Stimulated activated CD8-positive, alpha-beta memory T cell treated with anti-CD3 and anti-CD28 coated beads, Interleukin-2, amount 100 ng/mL, for 48 hours (primary cell): ENCODE measurements at regions not wholly inside any gene's neighbourhood (a gene's known extent, or its start where the extent isn't known, plus 50 kb on each side); places are given as distances from the start of the nearest gene placed in this dataset.
"Not testable (repeated sequence)": the region's sequence is repeated elsewhere in the genome, so short reads cannot be mapped to it uniquely, and the experiment has no call there.

ENCODE experiments used
- DNase-seq, 2 donors: peaks; one replicate each; pipeline ENCODE4 v3.0.0-alpha.2; 2020; ENCODE audit warnings: low read depth in 2 of 2

DNA sequence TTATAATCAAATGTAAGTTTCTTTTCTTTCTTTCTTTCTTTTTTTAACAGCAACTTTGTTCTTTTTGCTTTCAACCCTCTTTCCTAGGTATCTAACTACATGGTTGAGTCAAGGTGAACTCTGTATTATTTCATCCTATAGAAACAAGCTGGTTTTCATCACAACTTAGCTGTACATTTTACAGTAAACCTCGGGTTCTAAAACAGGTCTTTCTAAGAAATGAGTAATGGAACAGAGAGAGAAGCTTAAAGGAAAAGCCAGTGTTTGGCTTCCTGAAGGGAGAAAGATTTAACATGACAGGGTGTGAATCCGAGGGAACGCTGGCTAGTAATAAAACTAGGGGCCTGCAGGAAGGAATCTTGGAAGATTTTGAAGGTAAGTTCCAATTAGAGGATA lies 143.4 kb upstream of the ITGB1 start:
- no peak for DNase-seq

- DNase-seq = no peak
These were observed 142.9 kb upstream of the ITGB1 start for GRCh38 chr10:33100781-33101391.

DNA sequence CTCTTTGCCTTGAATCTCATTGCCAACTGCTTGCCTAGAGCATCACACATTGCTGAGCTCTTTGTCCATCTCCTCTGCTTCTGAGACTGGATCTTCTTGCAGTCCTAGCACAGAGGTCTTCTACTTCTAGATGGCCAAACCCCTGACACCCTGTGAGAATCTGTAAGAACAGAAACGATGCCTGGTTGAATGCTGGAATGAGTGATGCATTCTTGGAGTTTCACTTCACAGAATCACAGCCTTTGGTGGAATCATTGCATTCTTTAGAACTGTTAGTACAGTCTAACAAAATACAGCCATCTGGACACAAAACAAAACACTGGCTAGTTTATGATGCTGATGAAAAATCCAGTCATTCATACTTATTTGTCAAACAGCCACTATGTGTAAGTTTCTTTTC lies 141.7 kb upstream of the ITGB1 start:
- no peak for DNase-seq

GRCh38 chr10:33098951-33099663 lies 141.1 kb upstream of the ITGB1 start:
- no peak for DNase-seq

GRCh38 chr10:33095867-33096815 lies 138.1 kb upstream of the ITGB1 start:
- no peak for DNase-seq

- no peak for DNase-seq
These were observed 136.4 kb upstream of the ITGB1 start for GRCh38 chr10:33094263-33095051.

DNA sequence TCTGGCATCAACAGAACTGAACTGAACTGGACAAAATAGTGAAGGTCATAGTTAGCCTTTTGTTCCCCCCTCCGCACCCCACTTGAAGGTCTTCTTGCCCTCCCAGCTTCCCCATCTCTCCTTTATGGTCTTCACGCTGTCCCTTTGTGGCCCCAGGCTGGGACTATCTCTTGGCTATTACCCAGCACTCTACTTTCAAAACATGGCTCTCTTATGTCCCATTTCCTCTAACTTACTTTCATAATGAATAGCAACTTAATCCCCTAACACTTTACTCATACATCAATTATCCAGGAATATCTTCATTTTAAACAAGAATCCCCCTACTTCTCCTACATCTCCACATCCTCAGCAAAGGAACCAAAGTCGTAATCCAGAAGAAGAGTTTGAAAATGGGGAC lies 135.3 kb upstream of the ITGB1 start:
- DNase-seq = no peak

- DNase-seq = no peak
These were observed 134.6 kb upstream of the ITGB1 start for GRCh38 chr10:33092596-33092995.

DNA sequence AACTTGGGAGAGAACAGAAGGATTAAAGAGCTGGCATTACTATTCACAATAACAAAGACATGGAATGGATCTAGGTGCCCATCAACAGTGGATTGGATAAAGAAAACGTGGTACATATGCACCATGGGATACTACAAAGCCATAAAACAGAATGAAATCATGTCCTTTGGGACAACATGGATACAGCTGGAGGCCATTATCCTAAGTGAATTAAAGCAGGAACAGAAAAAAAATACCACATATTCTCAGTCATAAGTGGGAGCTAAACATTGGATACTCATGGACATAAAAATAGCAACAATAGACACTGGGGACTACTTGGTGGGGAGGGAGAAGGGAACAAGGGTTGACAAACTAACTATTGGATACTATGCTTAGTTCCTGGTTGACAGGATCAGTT lies 133.2 kb upstream of the ITGB1 start:
- DNase-seq = no peak

DNA sequence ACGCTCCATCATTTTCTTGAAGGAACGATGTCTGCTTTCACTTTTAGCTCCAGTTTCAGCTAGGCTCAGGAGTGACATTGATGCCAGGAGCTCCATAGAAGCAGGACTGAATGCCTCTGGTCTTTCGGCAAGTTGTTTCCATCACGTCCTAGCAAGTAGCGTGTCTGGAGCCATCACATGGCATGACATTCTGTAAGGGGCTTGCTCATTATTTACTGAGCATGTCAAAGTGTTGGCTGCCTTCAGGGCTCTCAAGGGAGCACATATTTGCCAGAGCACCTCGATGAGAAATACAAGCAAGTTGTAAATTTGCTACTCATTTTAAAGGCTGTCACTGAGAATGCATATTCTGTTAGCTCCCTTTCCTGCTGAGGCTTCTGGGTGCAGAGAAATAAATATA lies 131.0 kb upstream of the ITGB1 start:
- DNase-seq = no peak

DNA sequence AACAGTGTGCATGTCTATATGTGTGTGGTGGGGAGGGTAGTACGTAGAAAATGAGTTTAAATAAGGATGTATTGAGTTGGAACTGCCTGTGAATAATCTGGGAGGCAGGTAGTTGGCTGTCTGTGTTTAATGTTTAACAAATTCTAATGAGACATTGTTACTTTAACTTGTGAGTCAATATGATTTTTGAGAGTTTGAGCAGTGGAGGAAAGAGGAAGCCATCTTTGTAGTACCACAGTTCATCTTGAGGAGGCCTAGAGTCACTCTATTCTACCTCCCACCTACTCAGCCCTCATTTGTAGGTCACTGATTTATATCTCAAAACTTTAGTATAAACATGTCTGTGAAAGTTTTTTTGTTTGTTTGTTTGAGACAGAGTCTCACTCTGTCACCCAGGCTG lies 129.9 kb upstream of the ITGB1 start:
- DNase-seq = no peak

GRCh38 chr10:33087152-33087551 lies 129.1 kb upstream of the ITGB1 start:
- DNase-seq = no peak

DNA sequence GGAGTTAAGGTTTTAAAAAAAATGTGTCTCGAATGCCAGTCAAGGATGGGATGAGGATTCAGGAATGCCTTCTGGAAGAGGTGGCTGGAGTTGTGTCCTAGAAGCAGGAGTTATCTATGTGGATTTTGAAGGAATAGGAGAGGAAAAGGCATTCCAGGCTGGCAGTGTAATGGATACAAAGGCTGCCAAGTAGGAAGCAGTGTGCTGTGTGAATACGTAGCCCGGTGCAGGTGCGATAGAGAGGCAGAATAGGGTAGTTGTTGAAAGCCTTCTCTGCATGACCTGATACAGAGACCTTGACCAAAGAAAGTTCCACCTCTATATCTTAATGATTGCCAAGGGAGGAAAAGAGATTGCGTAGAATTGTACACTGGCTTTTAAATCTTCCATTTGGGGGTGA lies 128.1 kb upstream of the ITGB1 start:
- DNase-seq = no peak

GRCh38 chr10:33085313-33085833 lies 127.3 kb upstream of the ITGB1 start:
- DNase-seq = no peak

DNA sequence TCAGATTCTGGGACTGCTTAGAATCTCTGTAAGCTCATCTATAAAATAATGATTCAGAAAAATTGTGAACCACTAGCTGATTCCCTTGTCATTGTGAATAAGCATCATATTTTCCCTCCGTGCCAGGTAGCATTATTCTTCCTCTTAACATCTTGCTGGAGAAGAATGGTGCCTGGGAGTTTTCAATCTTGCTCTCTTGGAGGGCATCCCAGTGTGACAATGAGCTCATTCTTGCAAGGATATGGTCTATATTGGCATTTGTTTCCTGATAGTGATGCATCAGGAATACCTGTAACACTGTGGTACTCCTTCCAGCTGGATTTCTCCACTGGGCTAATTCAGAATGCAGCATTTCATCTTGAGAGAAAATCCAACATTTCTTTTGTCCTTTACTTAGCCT lies 126.4 kb upstream of the ITGB1 start:
- DNase-seq = no peak

DNA sequence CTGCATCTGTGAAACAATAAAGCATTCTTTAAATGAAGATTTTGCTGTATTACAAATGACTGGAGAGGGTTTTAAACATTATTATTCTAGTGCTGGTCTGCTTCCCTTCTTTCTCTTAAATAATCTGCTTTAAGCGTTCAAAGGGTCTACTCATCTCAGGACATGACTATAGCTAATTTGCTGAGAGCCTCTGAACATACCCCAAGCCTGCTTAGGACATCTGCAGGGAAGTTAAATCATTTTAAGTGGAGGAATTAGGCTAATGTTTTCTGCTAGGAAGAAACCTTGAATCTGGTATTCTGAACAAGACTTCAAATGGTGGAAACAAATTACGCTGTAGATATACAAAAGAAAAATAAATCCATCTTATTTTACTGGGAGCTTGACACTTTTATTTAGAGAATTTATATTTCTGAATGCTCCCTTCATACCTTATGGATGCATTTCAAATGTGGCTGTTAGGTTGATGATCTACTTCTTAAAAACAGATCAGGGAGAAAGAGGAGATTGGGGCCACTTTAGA lies 124.4 kb upstream of the ITGB1 start:
- DNase-seq = no peak

GRCh38 chr10:33080467-33080866 lies 122.4 kb upstream of the ITGB1 start:
- not testable (repeated sequence) for DNase-seq

DNA sequence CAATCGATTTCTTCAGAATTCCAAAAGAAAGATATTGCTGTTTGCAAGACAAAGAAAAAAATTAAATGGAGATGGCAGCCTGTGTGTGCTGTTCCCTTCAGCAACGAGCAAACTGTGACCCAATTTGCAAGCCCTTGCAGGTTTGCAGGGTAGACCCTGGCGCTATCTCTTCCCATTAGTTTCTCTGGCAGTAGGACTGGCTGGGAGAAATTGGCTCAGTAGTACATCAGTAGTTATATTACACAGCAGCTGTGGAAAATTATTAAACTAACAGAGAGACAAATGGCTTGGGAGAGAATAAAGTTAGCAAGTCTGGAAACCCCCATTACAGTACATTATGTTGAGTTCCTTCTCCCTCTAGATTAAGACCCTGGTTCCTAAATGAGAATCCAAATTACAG lies 116.4 kb upstream of the ITGB1 start:
- DNase-seq = no peak

DNA sequence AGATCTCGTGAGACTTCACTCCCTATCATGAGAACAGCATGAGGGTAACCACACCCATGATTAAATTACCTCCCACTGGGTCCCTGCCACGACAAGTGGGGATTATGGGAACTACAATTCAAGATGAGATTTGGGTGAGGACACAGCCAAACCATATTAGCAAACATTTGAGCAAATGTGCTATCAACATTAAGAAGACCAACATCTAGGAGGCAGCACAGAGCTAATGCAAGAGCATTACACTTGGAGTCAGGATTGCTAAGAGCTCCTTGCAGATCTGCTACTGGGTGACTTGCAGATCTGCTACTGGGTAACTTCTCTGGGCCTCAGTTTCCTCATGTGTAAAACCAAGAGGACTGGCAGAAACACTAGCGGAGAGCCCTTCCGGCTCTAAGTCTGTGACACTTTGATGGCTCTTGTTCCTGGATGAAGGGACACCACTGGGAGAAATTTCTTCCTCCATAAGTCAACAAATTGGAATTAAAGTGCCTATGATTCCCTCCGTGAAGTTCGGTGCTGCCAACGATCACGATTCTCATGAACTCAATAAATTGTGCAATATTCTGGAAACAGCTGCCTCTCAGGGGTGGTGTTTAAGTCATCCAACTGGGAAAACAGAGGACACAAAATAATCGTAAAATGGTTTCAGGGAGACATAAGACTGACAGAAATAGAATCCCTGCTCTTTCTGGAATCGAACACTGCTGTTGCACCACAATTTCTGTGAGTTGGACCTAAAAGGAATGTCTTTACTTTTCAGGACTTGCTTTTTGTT lies 115.8 kb upstream of the ITGB1 start:
- no peak for DNase-seq

- no peak for DNase-seq
These were observed 113.8 kb upstream of the ITGB1 start for GRCh38 chr10:33071857-33072256.

GRCh38 chr10:33070101-33070500 lies 112.1 kb upstream of the ITGB1 start:
- no peak for DNase-seq
